Right renal pelvis (tissue), 4 donors: ENCODE measurements at regions not wholly inside any gene's neighbourhood (a gene's known extent, or its start where the extent isn't known, plus 50 kb on each side); places are given as distances from the start of the nearest gene placed in this dataset.

ENCODE experiments used
- DNase-seq, 4 donors: peaks; one replicate each; pipeline ENCODE4 v3.0.0-alpha.2; 2013; ENCODE audit warnings: low read depth in 4 of 4, low spot score in 3 of 4, missing footprints in 1 of 4

DNA sequence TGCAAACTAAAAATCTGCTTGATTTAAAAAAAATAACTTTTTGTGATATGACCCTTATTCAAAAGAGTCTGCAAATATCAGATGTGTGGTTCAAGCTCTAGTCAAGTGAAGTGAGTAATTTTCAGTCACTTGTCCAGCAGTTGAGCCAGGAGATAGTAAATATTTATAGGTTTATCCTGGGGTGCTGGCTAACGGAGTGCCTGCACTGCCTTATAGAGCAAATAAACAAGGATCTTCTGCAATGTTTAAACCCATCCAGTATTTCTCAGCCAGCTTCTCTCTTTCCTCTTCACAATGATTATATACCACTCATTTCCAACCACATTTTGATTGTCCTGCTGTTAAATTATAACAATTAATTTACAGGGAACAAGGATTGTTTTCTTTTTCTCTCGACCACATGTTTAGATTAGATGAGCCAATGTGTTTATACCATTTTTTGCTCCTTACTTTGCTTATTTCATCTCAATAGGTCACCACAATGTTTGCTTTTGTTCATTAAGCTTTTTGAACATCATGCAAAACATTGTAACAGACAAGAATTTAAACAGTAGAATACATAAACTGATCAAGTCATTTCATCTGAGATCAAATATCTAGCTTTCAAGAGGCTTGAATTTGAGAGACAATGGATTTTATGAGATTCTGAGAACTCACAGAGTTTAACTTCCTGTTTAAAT, 60.3 kb upstream of the GREM2 start:
- DNase-seq, result no peak

DNA sequence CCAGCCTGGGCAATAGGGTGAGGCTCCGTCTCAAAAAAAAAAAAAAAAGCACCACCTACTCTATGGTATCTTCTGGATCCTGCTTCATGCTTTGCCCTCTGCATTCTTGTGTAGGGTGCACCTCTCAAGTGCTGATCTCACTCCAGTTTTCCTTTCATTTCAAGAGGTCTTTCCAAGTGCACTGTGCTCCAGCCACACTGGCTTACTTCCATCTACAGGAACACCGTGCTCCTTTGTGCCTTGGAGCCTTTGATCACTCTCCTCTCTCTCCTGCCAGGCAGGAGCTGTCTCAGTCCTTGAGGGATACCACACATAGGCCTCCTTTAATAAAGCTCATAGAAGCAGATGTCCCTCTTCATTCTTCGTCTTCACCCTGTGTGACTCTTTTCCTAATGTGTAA, 55.4 kb upstream of the GREM2 start:
- DNase-seq, result no peak

GRCh38 chr1:240666568-240667198, 54.7 kb upstream of the GREM2 start:
- DNase-seq, result no peak

GRCh38 chr1:240663169-240663879, 51.4 kb upstream of the GREM2 start:
- DNase-seq, result no peak
